GM10266 (cell line): ENCODE measurements at regions not wholly inside any gene's neighbourhood (a gene's known extent, or its start where the extent isn't known, plus 50 kb on each side); places are given as distances from the start of the nearest gene placed in this dataset.

Experiments
- DNase-seq: peaks from one replicate; pipeline ENCODE4 v3.0.0; 2012; ENCODE audit errors: extremely low spot score
- CTCF ChIP-seq: IDR thresholded peaks from 2 replicates; pipeline ENCODE4 v1.5.1; 2012; ENCODE audit warnings: mild to moderate bottlenecking, low read depth; ENCODE audit not compliant: control insufficient read depth, insufficient read depth; ENCODE audit errors: missing control alignments

GRCh38 chr9:30970812-30971211 is 1413.6 kb upstream of the ACO1 start:
- no peak for DNase-seq
- TF ChIP-seq CTCF, result no peak

- no peak for DNase-seq
- TF ChIP-seq CTCF, result no peak
These were observed 1411.8 kb upstream of the ACO1 start for GRCh38 chr9:30972654-30973053.

GRCh38 chr9:30977965-30978364 is 1406.5 kb upstream of the ACO1 start:
- DNase-seq, result no peak
- TF ChIP-seq CTCF, result no peak

GRCh38 chr9:30982301-30982700 is 1402.1 kb upstream of the ACO1 start:
- TF ChIP-seq CTCF, result no peak

GRCh38 chr9:30995956-30996738 is 1388.3 kb upstream of the ACO1 start:
- TF ChIP-seq CTCF, result no peak
- no peak for DNase-seq

More at GRCh38 chr9:30982301-30982700, 1402.1 kb upstream of the ACO1 start:
- DNase-seq, result no peak

GRCh38 chr9:30996761-30997160 is 1387.7 kb upstream of the ACO1 start:
- TF ChIP-seq CTCF, result no peak

GRCh38 chr9:30997291-30997690 is 1387.2 kb upstream of the ACO1 start:
- TF ChIP-seq CTCF, result no peak
- no peak for DNase-seq

More at GRCh38 chr9:30996761-30997160, 1387.7 kb upstream of the ACO1 start:
- DNase-seq, result no peak
